H1 (cell line): ENCODE measurements at regions not wholly inside any gene's neighbourhood (a gene's known extent, or its start where the extent isn't known, plus 50 kb on each side); places are given as distances from the start of the nearest gene placed in this dataset.

ENCODE experiments used
- CTCF ChIA-PET: fragments of 300-600 bp; sonication (Branson Sonifier 250); formaldehyde crosslinking; loops from one replicate; lab custom pipeline; 2021; ENCODE audit not compliant: partially characterized antibody; lab: Charles Lee
- POLR2A ChIA-PET: fragments of 300-600 bp; sonication (Branson Sonifier 250); formaldehyde crosslinking; loops from one replicate; lab custom pipeline; 2021; ENCODE audit warnings: inconsistent platforms; ENCODE audit not compliant: partially characterized antibody; lab: Charles Lee
- DNase-seq, 2 experiments: peaks; one replicate each; pipeline versions ENCODE4 v3.0.0 to v3.0.0-alpha.2; 2010 to 2022; ENCODE audit warnings: low spot score in 2 of 2, low read depth in 1 of 2, mixed read lengths in 1 of 2
- FAIRE-seq: peaks from 2 replicates; lab custom pipeline; 2011; peaks lifted over from hg19 to GRCh38; lab: Jason Lieb, UNC
- H2AFZ ChIP-seq: 2 replicates; pipeline ENCODE4 v1.8.1; 2012; ENCODE audit warnings: low read length, inconsistent platforms
- H2AK5ac ChIP-seq: 2 replicates; pipeline ENCODE4 v1.6.1; 2013; ENCODE audit warnings: low read depth, low read length
- H2BK120ac ChIP-seq: replicated peaks from 2 replicates; pipeline ENCODE3; 2013; ENCODE audit warnings: low read depth, low read length, inconsistent platforms
- H2BK12ac ChIP-seq: 2 replicates; pipeline ENCODE4 v1.6.1; 2013; ENCODE audit warnings: low read depth, low read length
- H2BK15ac ChIP-seq: 2 replicates; pipeline ENCODE4 v1.6.1; 2013; ENCODE audit warnings: low read length
- H2BK20ac ChIP-seq: 2 replicates; pipeline ENCODE4 v1.6.1; 2013; ENCODE audit warnings: low read length
- H2BK5ac ChIP-seq: 2 replicates; pipeline ENCODE4 v1.6.1; 2013; ENCODE audit warnings: low read depth, low read length
- H3K14ac ChIP-seq: 2 replicates; pipeline ENCODE4 v1.6.1; 2013; ENCODE audit warnings: inconsistent platforms; ENCODE audit not compliant: insufficient read length
- H3K18ac ChIP-seq: 2 replicates; pipeline ENCODE4 v1.6.1; 2013; ENCODE audit warnings: low read length; ENCODE audit errors: extremely low read depth
- H3K23ac ChIP-seq: 2 replicates; pipeline ENCODE4 v1.6.1; 2013; ENCODE audit warnings: inconsistent platforms; ENCODE audit not compliant: insufficient read length
- H3K23me2 ChIP-seq: 2 replicates; pipeline ENCODE4 v1.6.1; 2013; ENCODE audit warnings: low read depth, low read length
- H3K27ac ChIP-seq: 2 replicates; pipeline ENCODE4 v1.6.1; 2011; ENCODE audit warnings: low read depth, low read length, inconsistent platforms
- H3K27me3 ChIP-seq, 4 experiments: replicated peaks in 1 of 4; 1 replicate in 1 of 4; 2 replicates in 3 of 4; pipeline versions ENCODE4 v1.6.1 to v1.8.1; 2011 to 2013; ENCODE audit warnings: low read length in 3 of 4, mild to moderate bottlenecking in 3 of 4, inconsistent platforms in 2 of 4, mixed read lengths in 2 of 4, moderate library complexity in 1 of 4; ENCODE audit not compliant: control insufficient read depth in 3 of 4, insufficient read depth in 3 of 4; ENCODE audit errors: extremely low read depth in 1 of 4
- H3K36me3 ChIP-seq, 4 experiments: 2 replicates each; pipeline versions ENCODE4 v1.6.1 to v1.8.1; 2011 to 2013; ENCODE audit warnings: mild to moderate bottlenecking in 4 of 4, low read length in 3 of 4, moderate library complexity in 2 of 4, control low read depth in 1 of 4, inconsistent platforms in 1 of 4; ENCODE audit not compliant: insufficient read depth in 4 of 4, control insufficient read depth in 2 of 4
- H3K4ac ChIP-seq: replicated peaks from 2 replicates; pipeline ENCODE3; 2013; ENCODE audit warnings: low read length, low read depth, mixed read lengths, inconsistent platforms; ENCODE audit not compliant: insufficient read length
- H3K4me1 ChIP-seq, 4 experiments: replicated peaks in 1 of 4; 1 replicate in 1 of 4; 2 replicates in 3 of 4; pipeline versions ENCODE4 v1.6.1 to v1.8.1; 2011 to 2013; ENCODE audit warnings: low read length in 3 of 4, inconsistent platforms in 2 of 4, mixed read lengths in 1 of 4; ENCODE audit not compliant: insufficient read depth in 4 of 4, control insufficient read depth in 3 of 4
- H3K4me2 ChIP-seq, 2 experiments: 2 replicates each; pipeline versions ENCODE4 v1.6.1 to v1.8.1; 2011 to 2013; ENCODE audit warnings: low read depth in 2 of 2, low read length in 2 of 2, control low read depth in 1 of 2, inconsistent platforms in 1 of 2, mild to moderate bottlenecking in 1 of 2; ENCODE audit not compliant: insufficient read depth in 1 of 2
- H3K4me3 ChIP-seq, 4 experiments: fragments of 200-600, 300-600 bp in 1 of 4; sonication (generic), shearing (Covaris generic), sonication (Bioruptor Twin) in 1 of 4; 2 replicates each; pipeline versions ENCODE4 v1.5.1 to v1.8.1; 2011 to 2016; ENCODE audit warnings: low read length in 4 of 4, low read depth in 3 of 4, control low read depth in 2 of 4, inconsistent platforms in 2 of 4, mild to moderate bottlenecking in 2 of 4, mixed read lengths in 1 of 4, moderate library complexity in 1 of 4; ENCODE audit not compliant: insufficient read depth in 2 of 4; ENCODE audit errors: extremely low read depth in 1 of 4
- H3K56ac ChIP-seq: replicated peaks from 2 replicates; pipeline ENCODE3; 2013; ENCODE audit warnings: low read depth, mild to moderate bottlenecking, mixed read lengths, low read length, inconsistent platforms; ENCODE audit not compliant: insufficient read length
- H3K79me1 ChIP-seq: 2 replicates; pipeline ENCODE4 v1.6.1; 2013; ENCODE audit warnings: low read depth, low read length, control low read depth
- H3K79me2 ChIP-seq, 2 experiments: 2 replicates each; pipeline versions ENCODE4 v1.6.1 to v1.8.1; 2012 to 2013; ENCODE audit warnings: low read length in 2 of 2, mild to moderate bottlenecking in 2 of 2, inconsistent platforms in 1 of 2; ENCODE audit not compliant: insufficient read depth in 2 of 2, control insufficient read depth in 1 of 2
- H3K9ac ChIP-seq, 4 experiments: replicated peaks in 1 of 4; 1 replicate in 1 of 4; 2 replicates in 3 of 4; pipeline versions ENCODE4 v1.6.1 to v1.8.1; 2011 to 2013; ENCODE audit warnings: low read depth in 3 of 4, low read length in 3 of 4, control low read depth in 2 of 4, mild to moderate bottlenecking in 2 of 4, moderate library complexity in 2 of 4, inconsistent platforms in 1 of 4; ENCODE audit errors: extremely low read depth in 1 of 4
- H3K9me3 ChIP-seq, 2 experiments: 2 replicates each; pipeline versions ENCODE4 v1.6.1 to v1.8.1; 2012 to 2013; ENCODE audit warnings: mild to moderate bottlenecking in 2 of 2, moderate library complexity in 2 of 2, control low read depth in 1 of 2, inconsistent platforms in 1 of 2, low read depth in 1 of 2, low read length in 1 of 2, mixed read lengths in 1 of 2; ENCODE audit not compliant: insufficient read depth in 2 of 2
- H4K20me1 ChIP-seq, 2 experiments: replicated peaks in 1 of 2; 2 replicates each; pipeline versions ENCODE3 to v1.8.1; 2011 to 2013; ENCODE audit warnings: inconsistent platforms in 2 of 2, low read length in 2 of 2, mild to moderate bottlenecking in 1 of 2; ENCODE audit not compliant: insufficient read depth in 2 of 2, control insufficient read depth in 1 of 2
- H4K5ac ChIP-seq: 2 replicates; pipeline ENCODE4 v1.6.1; 2013; ENCODE audit warnings: low read length, low read depth, mixed read lengths, inconsistent platforms; ENCODE audit not compliant: insufficient read length
- H4K8ac ChIP-seq: 2 replicates; pipeline ENCODE4 v1.8.0; 2013; ENCODE audit warnings: mild to moderate bottlenecking, moderate library complexity, low read length, inconsistent platforms; ENCODE audit not compliant: insufficient read depth; ENCODE audit errors: extremely low read depth
- H4K91ac ChIP-seq: replicated peaks from 2 replicates; pipeline ENCODE3; 2013; ENCODE audit warnings: low read length, mixed read lengths, inconsistent platforms; ENCODE audit not compliant: insufficient read length
- CBX5 ChIP-seq: fragments of 300-800, 300-1000 bp; sonication (generic); IDR thresholded peaks from 2 replicates; pipeline ENCODE4 v1.7.1; 2016; ENCODE audit warnings: antibody characterized with exemption, low read length, low read depth
- KDM1A ChIP-seq: fragments of 200-600, 300-600 bp; sonication (generic); IDR thresholded peaks from 2 replicates; pipeline ENCODE4 v1.7.1; 2016; ENCODE audit warnings: mild to moderate bottlenecking, low read length, borderline replicate concordance
- MAX ChIP-seq: IDR thresholded peaks from 2 replicates; pipeline ENCODE4 v1.6.1; 2012; ENCODE audit warnings: inconsistent platforms
- PHF8 ChIP-seq: fragments of 200-600 bp; sonication (generic); conservative IDR thresholded peaks from 2 replicates; pipeline ENCODE4 v1.7.1; 2012; ENCODE audit warnings: low read depth, mild to moderate bottlenecking, inconsistent platforms, low read length, moderate library complexity
- RAD21 ChIP-seq, 2 experiments: IDR thresholded peaks in 1 of 2; conservative IDR thresholded peaks in 1 of 2; 2 replicates each; pipeline ENCODE4 v1.6.1; 2011; ENCODE audit warnings: low read depth in 2 of 2, low read length in 2 of 2, improper control_type of control experiment in 1 of 2, inconsistent platforms in 1 of 2, mild to moderate bottlenecking in 1 of 2, moderate library complexity in 1 of 2
- SIRT6 ChIP-seq: IDR thresholded peaks from one replicate; pipeline ENCODE4 v1.7.1; 2012; ENCODE audit warnings: low read length, inconsistent platforms
- SRF ChIP-seq: IDR thresholded peaks from 2 replicates; pipeline ENCODE4 v1.6.1; 2011; ENCODE audit warnings: mild to moderate bottlenecking, low read depth, low read length, moderate library complexity
- SUZ12 ChIP-seq: fragments of 200-600 bp; sonication (generic); IDR thresholded peaks from 2 replicates; pipeline ENCODE4 v1.6.1; 2012; ENCODE audit warnings: mild to moderate bottlenecking, inconsistent platforms, low read length, moderate library complexity, mixed read lengths
- TAF7 ChIP-seq: optimal IDR thresholded peaks from 2 replicates; pipeline ENCODE3; 2011; ENCODE audit warnings: low read depth, mild to moderate bottlenecking, inconsistent platforms, low read length, moderate library complexity, borderline replicate concordance
- WGBS, 2 experiments: shearing (Covaris generic) in 1 of 2; methylation state at CpG; one replicate each; pipeline versions ENCODE4 v1.1.6 to v1.1.7; 2013 to 2015; ENCODE audit warnings: low lambda C conversion rate in 2 of 2, mixed read lengths in 2 of 2, inconsistent platforms in 1 of 2, low coverage in 1 of 2, missing lambda C conversion rate in 1 of 2; ENCODE audit not compliant: insufficient replicate concordance in 2 of 2, insufficient coverage in 1 of 2, insufficient read length in 1 of 2; ENCODE audit errors: extremely low coverage in 1 of 2, missing lambda C conversion rate in 1 of 2; 5-methylcytosine and 5-hydroxymethylcytosine counted together
- TF ChIP-seq, protein P1 (sequence below), 3 experiments: IDR thresholded peaks; 1 replicate in 2 of 3; 2 replicates in 1 of 3; pipeline versions ENCODE4 v1.5.1 to v1.6.1; 2011; ENCODE audit warnings: low read length in 3 of 3, mild to moderate bottlenecking in 3 of 3, inconsistent platforms in 2 of 3, low read depth in 1 of 3, moderate library complexity in 1 of 3; ENCODE audit not compliant: insufficient read depth in 1 of 3; ENCODE audit errors: control extremely low read depth in 1 of 3

- TF ChIP-seq KDM1A = no peak
Observed at GRCh38 chr12:87047691-87048090, 791.5 kb upstream of the MGAT4C start (continued).

DNA sequence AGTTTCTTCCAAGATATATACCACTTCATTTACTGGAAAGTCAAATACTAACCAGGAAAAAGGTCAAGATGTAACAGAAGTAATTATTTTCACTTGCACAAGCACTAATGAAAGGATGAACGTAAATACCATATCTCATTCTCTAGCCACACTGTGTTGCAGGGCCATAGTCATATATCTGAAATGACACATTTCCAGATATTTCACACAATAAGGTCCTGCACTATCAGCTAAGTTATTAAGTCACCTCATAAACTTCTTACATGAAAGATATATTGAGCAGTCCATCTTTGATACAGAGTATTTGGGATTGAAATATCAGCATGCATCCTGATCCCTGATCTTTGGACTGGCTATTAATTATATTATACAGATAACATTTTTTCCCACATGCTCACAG lies 783.3 kb upstream of the MGAT4C start:
- H3K4me2 ChIP-seq = no peak overlapping the region
- H3K36me3 ChIP-seq = no peaks in the 10 kb centered on the region
- H3K18ac ChIP-seq = no peak overlapping the region
- H4K91ac ChIP-seq = no peak overlapping the region
- H2AFZ ChIP-seq = no peak overlapping the region
- no peak overlapping the region for H2BK15ac ChIP-seq
- no peak overlapping the region for H3K23ac ChIP-seq
- H4K5ac ChIP-seq = no peak overlapping the region
- 95% methylated on average over 1 of the region's 1 CpG; no CpG with 5 or more reads in 1 of the 2 experiments for WGBS, 2 experiments
- H3K9me3 ChIP-seq = no peaks in the 10 kb centered on the region
- no peak overlapping the region for H3K27ac ChIP-seq
- no peak overlapping the region for H3K56ac ChIP-seq
- no peak overlapping the region for H3K4ac ChIP-seq
- FAIRE-seq (no peak), DNase-seq (no peak)
- no peak overlapping the region for H2BK5ac ChIP-seq
- H4K8ac ChIP-seq = no peak overlapping the region
- H3K79me2 ChIP-seq = no peaks in the 10 kb centered on the region
- no peak overlapping the region for H2AK5ac ChIP-seq
- no peak for TF ChIP-seq RAD21 (IDR thresholded peaks at IDR 0.05 in 1 of 2, conservative IDR thresholded peaks at IDR 0.05 in 1 of 2; ENCODE audit: low read depth in 2 of 2, low read length in 2 of 2)
- TF ChIP-seq TAF7 = no peak
- TF ChIP-seq KDM1A = no peak
- TF ChIP-seq MAX = no peak
- TF ChIP-seq SIRT6 = no peak
- TF ChIP-seq PHF8 = no peak
- no peak for TF ChIP-seq SUZ12
- no peak for TF ChIP-seq CBX5
- no peak for TF ChIP-seq SRF
- TF ChIP-seq, protein P1, sequence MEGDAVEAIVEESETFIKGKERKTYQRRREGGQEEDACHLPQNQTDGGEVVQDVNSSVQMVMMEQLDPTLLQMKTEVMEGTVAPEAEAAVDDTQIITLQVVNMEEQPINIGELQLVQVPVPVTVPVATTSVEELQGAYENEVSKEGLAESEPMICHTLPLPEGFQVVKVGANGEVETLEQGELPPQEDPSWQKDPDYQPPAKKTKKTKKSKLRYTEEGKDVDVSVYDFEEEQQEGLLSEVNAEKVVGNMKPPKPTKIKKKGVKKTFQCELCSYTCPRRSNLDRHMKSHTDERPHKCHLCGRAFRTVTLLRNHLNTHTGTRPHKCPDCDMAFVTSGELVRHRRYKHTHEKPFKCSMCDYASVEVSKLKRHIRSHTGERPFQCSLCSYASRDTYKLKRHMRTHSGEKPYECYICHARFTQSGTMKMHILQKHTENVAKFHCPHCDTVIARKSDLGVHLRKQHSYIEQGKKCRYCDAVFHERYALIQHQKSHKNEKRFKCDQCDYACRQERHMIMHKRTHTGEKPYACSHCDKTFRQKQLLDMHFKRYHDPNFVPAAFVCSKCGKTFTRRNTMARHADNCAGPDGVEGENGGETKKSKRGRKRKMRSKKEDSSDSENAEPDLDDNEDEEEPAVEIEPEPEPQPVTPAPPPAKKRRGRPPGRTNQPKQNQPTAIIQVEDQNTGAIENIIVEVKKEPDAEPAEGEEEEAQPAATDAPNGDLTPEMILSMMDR (IDR thresholded peaks at IDR 0.05; ENCODE audit: control extremely low read depth in 1 of 3, insufficient read depth in 1 of 3, low read depth in 1 of 3, low read length in 3 of 3) = no peak
- no peak overlapping the region for H3K4me3 ChIP-seq
- ChIA-PET POLR2A (no interaction called here), CTCF (no interaction called here)
- H4K20me1 ChIP-seq = no peaks in the 10 kb centered on the region
- H3K14ac ChIP-seq = no peak overlapping the region
- no peaks in the 10 kb centered on the region for H3K4me1 ChIP-seq
- H2BK12ac ChIP-seq = no peak overlapping the region
- H3K9ac ChIP-seq = no peak overlapping the region
- H2BK20ac ChIP-seq = no peak overlapping the region
- H2BK120ac ChIP-seq = no peak overlapping the region
- no peaks in the 10 kb centered on the region for H3K79me1 ChIP-seq
- no peaks in the 10 kb centered on the region for H3K23me2 ChIP-seq
- H3K27me3 ChIP-seq = no peaks in the 10 kb centered on the region
